ENCODE measurements at regions not wholly inside any gene's neighbourhood (a gene's known extent, or its start where the extent isn't known, plus 50 kb on each side); places are given as distances from the start of the nearest gene placed in this dataset.

GRCh38 chr6:27679964-27680694, 207.2 kb upstream of the ZNF184 start:
- TF ChIP-seq POLR2A (IDR thresholded peaks at IDR 0.05), result no peak
- no peak for TF ChIP-seq CTCF (IDR thresholded peaks at IDR 0.05)

Measured in esophagus squamous epithelium (tissue), 4 donors.